Thoracic aorta (tissue), 2 donors: ENCODE measurements at regions not wholly inside any gene's neighbourhood (a gene's known extent, or its start where the extent isn't known, plus 50 kb on each side); places are given as distances from the start of the nearest gene placed in this dataset.

ENCODE experiments used
- ATAC-seq: fragments of 150-250 bp; one replicate; pipeline ENCODE4 v1.8.0; 2017; ENCODE audit warnings: low read depth; ENCODE audit not compliant: insufficient number of reproducible peaks, low FRiP score
- DNase-seq: peaks from one replicate; pipeline ENCODE4 v3.0.0-alpha.2; 2020; ENCODE audit warnings: low spot score
- H3K27ac ChIP-seq, 2 donors: fragments of 200-600 bp; sonication (generic); 1 replicate in 1 of 2; 2 replicates in 1 of 2; pipeline ENCODE4 v1.5.1; 2016; ENCODE audit warnings: mild to moderate bottlenecking in 2 of 2, moderate library complexity in 2 of 2
- H3K27me3 ChIP-seq: fragments of 200-600 bp; sonication (generic); replicated peaks from 2 replicates; pipeline ENCODE4 v1.6.0; 2016; ENCODE audit warnings: mild to moderate bottlenecking; ENCODE audit not compliant: insufficient read depth
- H3K36me3 ChIP-seq: fragments of 200-600 bp; sonication (generic); one replicate; pipeline ENCODE4 v1.5.1; 2016
- H3K4me1 ChIP-seq, 2 donors: fragments of 200-600 bp; sonication (generic); 1 replicate in 1 of 2; 2 replicates in 1 of 2; pipeline versions ENCODE4 v1.5.1 to v1.6.0; 2016; ENCODE audit warnings: low read depth in 2 of 2, mild to moderate bottlenecking in 1 of 2; ENCODE audit not compliant: control insufficient read depth in 1 of 2
- H3K4me3 ChIP-seq: fragments of 200-600 bp; sonication (generic); 2 replicates; pipeline ENCODE4 v1.5.1; 2016; ENCODE audit warnings: mild to moderate bottlenecking
- H3K9me3 ChIP-seq: fragments of 200-600 bp; sonication (generic); 2 replicates; pipeline ENCODE4 v1.5.1; 2016
- TF ChIP-seq, protein P1 (sequence below): fragments of 200-600 bp; sonication (generic); IDR thresholded peaks from one replicate; pipeline ENCODE4 v1.5.1; 2019; ENCODE audit warnings: antibody characterized with exemption

DNA sequence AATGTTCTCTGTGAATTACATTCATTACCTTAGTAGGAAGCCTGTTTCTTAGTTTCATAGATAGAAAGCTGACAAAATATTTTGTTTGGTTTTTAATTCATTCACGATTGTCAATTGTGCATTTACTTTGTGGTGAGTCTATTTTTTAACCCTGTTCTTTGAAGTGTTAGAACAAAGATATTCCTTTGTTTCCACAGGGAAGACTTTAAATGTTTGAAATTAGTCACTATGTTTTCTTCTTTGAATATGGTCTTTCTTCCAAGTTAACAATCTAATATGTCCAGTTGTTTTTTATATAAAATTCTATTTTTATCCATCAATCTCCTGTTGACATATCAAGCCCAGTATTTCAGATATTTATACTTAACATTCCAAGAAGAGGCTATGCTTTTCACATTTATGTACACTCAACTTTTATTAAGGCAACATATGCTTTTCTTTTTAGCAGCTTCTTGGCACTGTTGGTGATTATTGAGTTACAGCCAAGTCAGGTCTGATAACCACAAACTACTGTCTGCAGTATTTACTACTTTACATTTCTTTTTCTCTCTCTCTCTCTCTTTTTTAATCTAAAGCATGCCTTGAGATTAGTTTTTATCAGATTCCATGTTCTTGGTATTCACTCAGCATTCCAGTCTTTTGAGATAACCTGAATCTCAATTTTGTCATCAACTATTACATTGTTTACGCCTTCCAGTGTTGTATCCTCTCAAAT lies 812.8 kb upstream of the SLC10A2 start:
- ATAC-seq, result no peak
- Histone ChIP-seq H3K27ac (no peak overlapping the region), H3K9me3 (no peaks in the 10 kb centered on the region), H3K36me3 (no peaks in the 10 kb centered on the region), H3K4me1 (no peaks in the 10 kb centered on the region), H3K27me3 (no peaks in the 10 kb centered on the region), H3K4me3 (no peak overlapping the region)
- DNase-seq, result no peak
- TF ChIP-seq, protein P1, sequence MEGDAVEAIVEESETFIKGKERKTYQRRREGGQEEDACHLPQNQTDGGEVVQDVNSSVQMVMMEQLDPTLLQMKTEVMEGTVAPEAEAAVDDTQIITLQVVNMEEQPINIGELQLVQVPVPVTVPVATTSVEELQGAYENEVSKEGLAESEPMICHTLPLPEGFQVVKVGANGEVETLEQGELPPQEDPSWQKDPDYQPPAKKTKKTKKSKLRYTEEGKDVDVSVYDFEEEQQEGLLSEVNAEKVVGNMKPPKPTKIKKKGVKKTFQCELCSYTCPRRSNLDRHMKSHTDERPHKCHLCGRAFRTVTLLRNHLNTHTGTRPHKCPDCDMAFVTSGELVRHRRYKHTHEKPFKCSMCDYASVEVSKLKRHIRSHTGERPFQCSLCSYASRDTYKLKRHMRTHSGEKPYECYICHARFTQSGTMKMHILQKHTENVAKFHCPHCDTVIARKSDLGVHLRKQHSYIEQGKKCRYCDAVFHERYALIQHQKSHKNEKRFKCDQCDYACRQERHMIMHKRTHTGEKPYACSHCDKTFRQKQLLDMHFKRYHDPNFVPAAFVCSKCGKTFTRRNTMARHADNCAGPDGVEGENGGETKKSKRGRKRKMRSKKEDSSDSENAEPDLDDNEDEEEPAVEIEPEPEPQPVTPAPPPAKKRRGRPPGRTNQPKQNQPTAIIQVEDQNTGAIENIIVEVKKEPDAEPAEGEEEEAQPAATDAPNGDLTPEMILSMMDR, result no peak

DNA sequence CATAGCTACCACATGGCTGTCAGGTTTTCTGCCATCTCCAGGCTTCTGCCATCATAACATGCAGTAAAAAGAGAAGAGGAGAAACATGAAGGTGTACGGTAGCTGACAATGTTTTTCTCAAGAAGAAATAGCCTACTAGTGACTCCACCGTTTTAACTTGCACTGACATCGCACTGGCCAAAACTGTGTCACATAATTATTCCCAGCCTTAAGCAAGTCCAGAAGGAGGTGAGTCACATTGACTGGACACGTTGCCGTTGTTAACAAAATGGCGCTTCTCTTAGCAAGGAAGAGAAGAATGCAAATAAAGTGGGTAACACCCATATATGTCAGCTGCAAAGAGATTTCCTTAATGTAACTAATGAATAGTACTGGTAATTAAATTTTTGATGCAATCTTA lies 810.4 kb upstream of the SLC10A2 start:
- no peak overlapping the region for H3K27ac ChIP-seq
- H3K36me3 ChIP-seq, result no peaks in the 10 kb centered on the region
- H3K27me3 ChIP-seq, result no peaks in the 10 kb centered on the region
- ATAC-seq (no peak), DNase-seq (no peak)
- no peak overlapping the region for H3K4me3 ChIP-seq
- no peaks in the 10 kb centered on the region for H3K9me3 ChIP-seq
- TF ChIP-seq, protein P1, result no peak
- no peaks in the 10 kb centered on the region for H3K4me1 ChIP-seq

GRCh38 chr13:103873725-103874124 lies 807.5 kb upstream of the SLC10A2 start:
- Histone ChIP-seq H3K4me3 (no peak overlapping the region), H3K27ac (no peak overlapping the region), H3K27me3 (no peaks in the 10 kb centered on the region), H3K36me3 (no peaks in the 10 kb centered on the region), H3K4me1 (no peaks in the 10 kb centered on the region), H3K9me3 (no peaks in the 10 kb centered on the region)
- TF ChIP-seq, protein P1, result no peak
- ATAC-seq (no peak), DNase-seq (no peak)

DNA sequence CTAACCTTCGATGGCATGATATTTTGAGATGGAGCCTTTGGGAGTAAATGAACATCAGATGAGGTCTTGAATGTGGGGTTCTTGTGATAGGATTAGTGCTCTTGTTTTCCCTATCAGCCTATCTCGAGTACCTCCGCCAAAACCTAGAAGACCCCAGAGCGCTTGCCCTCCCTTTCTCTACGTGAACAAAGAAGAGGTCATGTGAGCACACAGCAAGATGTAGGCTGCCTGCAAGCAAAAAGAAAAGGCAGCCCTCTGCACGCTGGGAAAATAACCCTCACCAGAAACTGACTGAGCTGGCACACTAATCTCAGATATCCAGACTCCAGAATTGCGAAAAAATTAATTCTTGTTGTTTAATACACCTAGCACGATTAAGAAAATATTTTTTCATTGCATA lies 799.8 kb upstream of the SLC10A2 start:
- no peak overlapping the region for H3K27ac ChIP-seq
- DNase-seq (no peak), ATAC-seq (no peak)
- H3K9me3 ChIP-seq, result no peaks in the 10 kb centered on the region
- TF ChIP-seq, protein P1, result no peak
- H3K36me3 ChIP-seq, result no peaks in the 10 kb centered on the region
- H3K4me3 ChIP-seq, result no peak overlapping the region
- H3K4me1 ChIP-seq, result no peaks in the 10 kb centered on the region
- no peaks in the 10 kb centered on the region for H3K27me3 ChIP-seq

GRCh38 chr13:103862525-103862924 lies 796.3 kb upstream of the SLC10A2 start:
- Histone ChIP-seq H3K27ac (no peak overlapping the region), H3K4me3 (no peak overlapping the region), H3K9me3 (no peaks in the 10 kb centered on the region), H3K36me3 (no peaks in the 10 kb centered on the region), H3K27me3 (no peaks in the 10 kb centered on the region), H3K4me1 (no peaks in the 10 kb centered on the region)
- ATAC-seq (no peak), DNase-seq (no peak)
- TF ChIP-seq, protein P1, result no peak
